Epithelial cell of proximal tubule (primary cell): ENCODE measurements at regions not wholly inside any gene's neighbourhood (a gene's known extent, or its start where the extent isn't known, plus 50 kb on each side); places are given as distances from the start of the nearest gene placed in this dataset.

ENCODE experiments used
- DNase-seq: peaks from one replicate; pipeline ENCODE4 v3.0.0-alpha.2; 2011; ENCODE audit warnings: low read depth
- H3K4me3 ChIP-seq: 2 replicates; pipeline ENCODE4 v1.5.1; 2011; ENCODE audit warnings: low read depth, mild to moderate bottlenecking, low read length
- CTCF ChIP-seq: conservative IDR thresholded peaks from 2 replicates; pipeline ENCODE4 v1.5.1; 2012; ENCODE audit warnings: low read depth, mild to moderate bottlenecking, low read length

- no peak for TF ChIP-seq CTCF
- no peak for DNase-seq
- no peak overlapping the region for H3K4me3 ChIP-seq
Measured at GRCh38 chr14:101499080-101499479, 62.2 kb upstream of the DIO3 start.

DNA sequence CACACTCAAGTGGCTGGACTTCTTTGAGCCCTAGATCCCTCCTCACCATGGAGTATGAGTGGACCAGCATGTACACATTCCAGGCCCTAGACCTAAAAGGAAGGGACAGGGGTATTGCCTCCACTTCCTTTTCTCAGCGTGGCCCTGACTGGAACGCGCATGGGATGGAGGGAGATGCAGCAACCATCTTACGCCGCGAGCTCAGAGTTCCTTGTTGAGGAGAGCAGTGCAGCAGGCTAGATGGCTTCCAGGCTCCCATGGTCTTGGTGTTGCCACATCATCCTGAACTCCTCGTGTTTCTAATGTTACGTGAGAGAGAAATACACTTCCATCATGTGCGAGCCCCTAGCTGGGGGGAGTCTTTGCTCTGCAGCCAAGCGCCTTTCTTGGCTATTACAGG is 61.8 kb upstream of the DIO3 start:
- no peak for DNase-seq
- no peak for TF ChIP-seq CTCF
- no peak overlapping the region for H3K4me3 ChIP-seq

DNA sequence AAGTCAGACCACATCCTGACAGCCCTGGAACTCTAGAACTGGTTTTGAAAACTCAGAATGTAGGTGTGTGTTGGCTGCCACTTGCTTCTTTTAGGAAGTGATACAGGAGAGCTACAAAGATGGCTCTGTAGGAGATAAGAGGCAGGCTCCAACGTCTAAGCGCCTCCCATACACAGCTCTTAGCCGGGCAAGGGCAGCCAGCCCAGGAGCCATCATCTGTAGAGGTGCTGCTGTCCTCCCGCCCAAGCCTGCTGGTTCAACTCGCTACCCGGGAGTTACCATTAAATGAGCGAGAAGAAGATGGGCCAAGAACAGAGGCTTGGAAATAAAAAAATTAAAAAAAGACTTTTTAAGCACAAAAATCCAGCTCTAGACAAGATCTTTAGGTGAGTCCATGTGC is 61.2 kb upstream of the DIO3 start:
- no peak for TF ChIP-seq CTCF
- no peak overlapping the region for H3K4me3 ChIP-seq
- DNase-seq = no peak

DNA sequence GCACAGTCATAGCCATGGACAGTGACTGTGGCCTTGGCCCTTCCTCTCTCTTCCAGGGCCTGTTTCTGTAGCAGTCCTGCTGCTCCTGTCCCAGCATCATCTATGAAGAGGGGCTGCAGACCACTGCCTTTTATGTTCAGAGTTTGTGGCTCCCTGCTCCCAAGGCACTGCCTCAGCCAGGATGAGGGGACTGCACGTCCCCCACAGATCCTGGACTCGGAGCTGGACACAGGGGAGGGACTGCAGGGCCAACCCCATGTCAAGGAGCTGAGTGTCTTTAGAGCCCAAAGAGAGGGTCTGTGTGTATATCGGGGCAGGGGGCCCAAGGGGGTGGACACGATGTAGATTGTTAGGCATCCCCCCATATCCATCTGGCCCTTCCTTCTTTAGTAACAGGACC is 60.6 kb upstream of the DIO3 start:
- no peak for TF ChIP-seq CTCF
- DNase-seq = no peak

GRCh38 chr14:101501341-101501740 is 60.0 kb upstream of the DIO3 start:
- DNase-seq = no peak
- H3K4me3 ChIP-seq = no peak overlapping the region
- TF ChIP-seq CTCF = no peak

More for the DNA sequence above, 60.6 kb upstream of the DIO3 start:
- H3K4me3 ChIP-seq = no peak overlapping the region

- no peak overlapping the region for H3K4me3 ChIP-seq
- TF ChIP-seq CTCF = no peak
- DNase-seq = no peak
Measured at GRCh38 chr14:101501858-101502615, 59.3 kb upstream of the DIO3 start.

GRCh38 chr14:101502761-101503392 is 58.4 kb upstream of the DIO3 start:
- H3K4me3 ChIP-seq = no peak overlapping the region
- no peak for TF ChIP-seq CTCF
- no peak for DNase-seq
